Lower leg skin (tissue), 3 donors: ENCODE measurements at regions not wholly inside any gene's neighbourhood (a gene's known extent, or its start where the extent isn't known, plus 50 kb on each side); places are given as distances from the start of the nearest gene placed in this dataset.

ENCODE experiments used
- POLR2A ChIP-seq, 2 donors: fragments of 450-650 bp; IDR thresholded peaks; one replicate each; pipeline ENCODE4 v1.6.1; 2016 to 2017; ENCODE audit warnings: antibody characterized with exemption in 2 of 2, mild to moderate bottlenecking in 1 of 2, moderate library complexity in 1 of 2
- TF ChIP-seq, protein P1 (sequence below), 3 donors: fragments of 450-650 bp; IDR thresholded peaks; one replicate each; pipeline ENCODE4 v1.5.1; 2016; ENCODE audit warnings: antibody characterized with exemption in 3 of 3, mild to moderate bottlenecking in 3 of 3, moderate library complexity in 2 of 3

- TF ChIP-seq, protein P1, sequence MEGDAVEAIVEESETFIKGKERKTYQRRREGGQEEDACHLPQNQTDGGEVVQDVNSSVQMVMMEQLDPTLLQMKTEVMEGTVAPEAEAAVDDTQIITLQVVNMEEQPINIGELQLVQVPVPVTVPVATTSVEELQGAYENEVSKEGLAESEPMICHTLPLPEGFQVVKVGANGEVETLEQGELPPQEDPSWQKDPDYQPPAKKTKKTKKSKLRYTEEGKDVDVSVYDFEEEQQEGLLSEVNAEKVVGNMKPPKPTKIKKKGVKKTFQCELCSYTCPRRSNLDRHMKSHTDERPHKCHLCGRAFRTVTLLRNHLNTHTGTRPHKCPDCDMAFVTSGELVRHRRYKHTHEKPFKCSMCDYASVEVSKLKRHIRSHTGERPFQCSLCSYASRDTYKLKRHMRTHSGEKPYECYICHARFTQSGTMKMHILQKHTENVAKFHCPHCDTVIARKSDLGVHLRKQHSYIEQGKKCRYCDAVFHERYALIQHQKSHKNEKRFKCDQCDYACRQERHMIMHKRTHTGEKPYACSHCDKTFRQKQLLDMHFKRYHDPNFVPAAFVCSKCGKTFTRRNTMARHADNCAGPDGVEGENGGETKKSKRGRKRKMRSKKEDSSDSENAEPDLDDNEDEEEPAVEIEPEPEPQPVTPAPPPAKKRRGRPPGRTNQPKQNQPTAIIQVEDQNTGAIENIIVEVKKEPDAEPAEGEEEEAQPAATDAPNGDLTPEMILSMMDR (IDR thresholded peaks at IDR 0.05), result no peak
- TF ChIP-seq POLR2A (IDR thresholded peaks at IDR 0.05), result no peak
Observed at GRCh38 chr20:40525351-40525750, 163.7 kb downstream of the MAFB start.
